HepG2 (cell line): ENCODE measurements at regions not wholly inside any gene's neighbourhood (a gene's known extent, or its start where the extent isn't known, plus 50 kb on each side); places are given as distances from the start of the nearest gene placed in this dataset.
"Not testable (repeated sequence)": the region's sequence is repeated elsewhere in the genome, so short reads cannot be mapped to it uniquely, and the experiment has no call there.

ENCODE experiments used
- ATAC-seq: fragments of 200-7000 bp; cut with Tn5 transposase; 3 replicates; pipeline ENCODE4 v1.9.1; 2020; ENCODE audit warnings: mild to moderate bottlenecking, moderate library complexity
- BruUV-seq: library from RNA; stranded (reverse); fragments of 400-500 nt; replicated peaks from 2 replicates; lab custom pipeline; 2021; lab: Mats Ljungman, UMichigan
- CTCF ChIA-PET: fragments of 300-600 bp; formaldehyde crosslinking; extraction: SDS; loops from one replicate; lab custom pipeline; 2021; ENCODE audit warnings: low total read pairs, inconsistent platforms, low intra/inter-chr PET ratio; lab: Yijun Ruan, JAX
- POLR2A ChIA-PET: fragments of 350-600 bp; sonication (Branson Sonifier 250); formaldehyde crosslinking; loops from one replicate; lab custom pipeline; 2020; ENCODE audit warnings: antibody characterized with exemption, inconsistent platforms; lab: Yijun Ruan, JAX
- DNase-seq: peaks from one replicate; pipeline ENCODE4 v3.0.0-alpha.2; 2015; ENCODE audit warnings: low spot score
- FAIRE-seq: peaks from 3 replicates; lab custom pipeline; 2011; peaks lifted over from hg19 to GRCh38; lab: Jason Lieb, UNC
- H2AFZ ChIP-seq: one replicate; pipeline ENCODE4 v1.6.1; 2011; ENCODE audit warnings: low read length, inconsistent platforms
- H3K27ac ChIP-seq: fragments of 300-600 bp; 3 replicates; pipeline ENCODE4 v1.8.0; 2011; ENCODE audit warnings: mixed run types, mild to moderate bottlenecking, mixed read lengths, low read length, inconsistent platforms; ENCODE audit not compliant: insufficient read depth; ENCODE audit errors: extremely low read length
- H3K27me3 ChIP-seq, 2 experiments: fragments of 200-600 bp in 1 of 2; 2 replicates in 1 of 2; 3 replicates in 1 of 2; pipeline versions ENCODE4 v1.6.0 to v1.8.0; 2011; ENCODE audit warnings: low read length in 2 of 2, mild to moderate bottlenecking in 2 of 2, moderate library complexity in 2 of 2, inconsistent platforms in 1 of 2; ENCODE audit not compliant: insufficient read depth in 2 of 2, control insufficient read depth in 1 of 2
- H3K36me3 ChIP-seq, 2 experiments: fragments of 200-600 bp in 1 of 2; replicated peaks in 1 of 2; 2 replicates in 1 of 2; 3 replicates in 1 of 2; pipeline versions ENCODE4 v1.5.1 to v1.8.0; 2011; ENCODE audit warnings: low read length in 2 of 2, inconsistent platforms in 1 of 2; ENCODE audit not compliant: insufficient read depth in 2 of 2, control insufficient read depth in 1 of 2
- H3K4me1 ChIP-seq: 2 replicates; pipeline ENCODE4 v1.5.1; 2012; ENCODE audit warnings: low read length, inconsistent platforms; ENCODE audit not compliant: insufficient read depth
- H3K4me2 ChIP-seq: 2 replicates; pipeline ENCODE4 v1.6.0; 2011; ENCODE audit warnings: low read depth, low read length, inconsistent platforms
- H3K4me3 ChIP-seq, 3 experiments: fragments of 200-600 bp in 1 of 3; sonication (generic), shearing (Covaris generic) in 1 of 3; replicated peaks in 1 of 3; 2 replicates each; pipeline ENCODE4 v1.5.1; 2011 to 2016; ENCODE audit warnings: low read length in 3 of 3, inconsistent platforms in 2 of 3, low read depth in 2 of 3, mild to moderate bottlenecking in 2 of 3, control low read depth in 1 of 3, mixed read lengths in 1 of 3; ENCODE audit not compliant: insufficient read depth in 1 of 3
- H3K79me2 ChIP-seq: one replicate; pipeline ENCODE4 v1.6.1; 2011; ENCODE audit warnings: low read length, inconsistent platforms; ENCODE audit not compliant: insufficient read depth
- H3K9ac ChIP-seq: 2 replicates; pipeline ENCODE4 v1.6.0; 2011; ENCODE audit warnings: mild to moderate bottlenecking, low read depth, low read length, inconsistent platforms; ENCODE audit not compliant: insufficient read depth
- H3K9me3 ChIP-seq: 2 replicates; pipeline ENCODE4 v1.5.1; 2012; ENCODE audit warnings: mild to moderate bottlenecking, low read length
- H4K20me1 ChIP-seq: 2 replicates; pipeline ENCODE4 v1.6.0; 2011; ENCODE audit warnings: inconsistent platforms, mild to moderate bottlenecking, low read length, moderate library complexity; ENCODE audit not compliant: insufficient read depth
- STAG1 ChIP-seq: sonication (generic); formaldehyde crosslinking; IDR thresholded peaks from 2 replicates; pipeline ENCODE4 v1.4.0; 2020; ENCODE audit warnings: missing genetic modification reagents
- ZNF224 ChIP-seq: sonication (generic); formaldehyde crosslinking; IDR thresholded peaks from 2 replicates; pipeline ENCODE4 v1.5.0; 2020; ENCODE audit warnings: mild to moderate bottlenecking, missing genetic modification reagents
- WGBS: methylation state at CpG from one replicate; pipeline ENCODE4 v1.1.6; 2017; ENCODE audit warnings: low lambda C conversion rate; 5-methylcytosine and 5-hydroxymethylcytosine counted together
- in situ Hi-C: cut with HindIII; loops from 2 replicates; pipeline ENCODE4 v1.10.0; 2017; ENCODE audit warnings: low pct_unique_long_range_greater_than_20kb; ENCODE audit not compliant: extremely low pct_ligation_motif_present
- intact Hi-C: fragments of 100-400 bp; cut with micrococcal nuclease; formaldehyde crosslinking; loops from one replicate; pipeline ENCODE4 v1.10.0; 2022; ENCODE audit not compliant: unreplicated experiment
- TF ChIP-seq, protein P1 (sequence below): sonication (generic); formaldehyde crosslinking; IDR thresholded peaks from 2 replicates; pipeline ENCODE4 v1.5.0; 2020; ENCODE audit warnings: mild to moderate bottlenecking, missing genetic modification reagents, moderate library complexity
- TF ChIP-seq, protein P2 (sequence below): sonication (generic); formaldehyde crosslinking; IDR thresholded peaks from 2 replicates; pipeline ENCODE4 v1.4.0; 2020; ENCODE audit warnings: missing genetic modification reagents
- TF ChIP-seq, protein P3 (sequence below): sonication (generic); formaldehyde crosslinking; IDR thresholded peaks from 2 replicates; pipeline ENCODE4 v1.4.0; 2020; ENCODE audit warnings: missing genetic modification reagents
- TF ChIP-seq, protein P4 (sequence below): sonication (generic); formaldehyde crosslinking; conservative IDR thresholded peaks from 2 replicates; pipeline ENCODE4 v1.8.0; 2022; ENCODE audit warnings: low read depth, missing genetic modification reagents

DNA sequence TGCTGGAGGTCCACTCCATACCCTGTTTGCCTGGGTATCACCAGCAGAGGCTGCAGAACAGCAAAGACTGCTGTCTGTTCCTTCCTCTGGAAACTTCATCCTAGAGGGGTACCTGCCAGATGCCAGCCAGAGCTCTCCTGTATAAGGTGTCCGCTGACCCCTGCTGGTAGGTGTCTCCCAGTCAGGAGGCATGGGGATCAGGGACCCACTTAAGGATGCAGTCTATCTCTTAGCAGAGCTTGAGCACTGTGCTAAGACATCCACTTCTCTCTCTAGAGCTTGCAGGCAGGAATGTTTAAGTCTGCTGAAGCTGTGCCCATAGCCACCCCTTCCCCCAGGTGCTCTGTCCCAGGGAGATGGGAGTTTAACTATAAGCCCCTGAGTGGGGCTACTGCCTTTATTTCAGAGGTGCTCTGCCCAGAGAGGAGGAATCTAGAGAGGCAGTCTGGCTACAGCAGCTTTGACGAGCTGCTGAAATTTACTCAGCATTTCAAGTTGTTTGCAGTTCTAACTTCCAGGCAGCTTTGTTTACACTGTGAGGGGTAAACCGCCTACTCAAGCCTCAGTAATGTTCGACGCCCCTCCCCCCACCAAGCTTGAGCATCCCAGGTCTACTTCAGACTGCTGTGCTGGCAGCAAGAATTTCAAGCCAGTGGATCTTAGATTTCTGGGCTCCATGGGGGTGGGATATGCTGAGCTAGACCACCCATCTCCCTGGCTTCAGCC, 74.5 kb upstream of the GORAB start:
- intact Hi-C loops = loop anchor here (2.0 to 10.0 kb wide), 2 partner anchors 447 to 533 kb away; no protein-coding TSS in a partner anchor
- CTCF ChIA-PET = interaction anchor here (0.8 kb wide), 1 partner anchor 447 kb away, joined by 3 read pairs; no protein-coding TSS in a partner anchor
- H4K20me1 ChIP-seq, H3K9ac ChIP-seq, H3K79me2 ChIP-seq, FAIRE-seq, POLR2A ChIA-PET, H3K27ac ChIP-seq, H3K4me1 ChIP-seq, BruUV-seq, H3K36me3 ChIP-seq, H3K9me3 ChIP-seq, H3K4me2 ChIP-seq, DNase-seq, in situ Hi-C loops, H2AFZ ChIP-seq, H3K27me3 ChIP-seq, H3K4me3 ChIP-seq: not testable (repeated sequence)
- WGBS = 0% methylated on average over 3 of the region's 5 CpGs
- TF ChIP-seq, protein P1, sequence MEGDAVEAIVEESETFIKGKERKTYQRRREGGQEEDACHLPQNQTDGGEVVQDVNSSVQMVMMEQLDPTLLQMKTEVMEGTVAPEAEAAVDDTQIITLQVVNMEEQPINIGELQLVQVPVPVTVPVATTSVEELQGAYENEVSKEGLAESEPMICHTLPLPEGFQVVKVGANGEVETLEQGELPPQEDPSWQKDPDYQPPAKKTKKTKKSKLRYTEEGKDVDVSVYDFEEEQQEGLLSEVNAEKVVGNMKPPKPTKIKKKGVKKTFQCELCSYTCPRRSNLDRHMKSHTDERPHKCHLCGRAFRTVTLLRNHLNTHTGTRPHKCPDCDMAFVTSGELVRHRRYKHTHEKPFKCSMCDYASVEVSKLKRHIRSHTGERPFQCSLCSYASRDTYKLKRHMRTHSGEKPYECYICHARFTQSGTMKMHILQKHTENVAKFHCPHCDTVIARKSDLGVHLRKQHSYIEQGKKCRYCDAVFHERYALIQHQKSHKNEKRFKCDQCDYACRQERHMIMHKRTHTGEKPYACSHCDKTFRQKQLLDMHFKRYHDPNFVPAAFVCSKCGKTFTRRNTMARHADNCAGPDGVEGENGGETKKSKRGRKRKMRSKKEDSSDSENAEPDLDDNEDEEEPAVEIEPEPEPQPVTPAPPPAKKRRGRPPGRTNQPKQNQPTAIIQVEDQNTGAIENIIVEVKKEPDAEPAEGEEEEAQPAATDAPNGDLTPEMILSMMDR = peak; percentile 39
- peak; percentile 40 for TF ChIP-seq STAG1 (CRISPR knock-in tag)
- ATAC-seq = peak; percentile 44

DNA sequence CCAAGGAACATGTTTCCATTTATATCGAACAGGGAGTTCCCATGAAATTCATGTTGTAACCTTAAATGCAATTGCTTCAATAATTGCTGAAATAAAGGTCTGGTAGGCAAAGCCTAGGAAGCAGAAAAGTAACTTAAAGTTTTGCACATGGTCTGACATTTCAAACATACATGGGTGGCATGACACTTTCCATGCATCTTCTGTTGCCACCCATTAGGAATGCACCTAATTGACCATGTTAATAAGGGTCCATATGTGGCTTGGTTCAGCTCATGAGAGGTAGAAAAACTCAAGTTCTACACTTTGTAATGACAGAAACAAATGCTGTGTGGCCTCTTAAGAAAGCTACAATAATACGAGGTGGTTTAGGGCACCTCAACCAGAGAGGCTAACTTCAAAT, 72.0 kb upstream of the GORAB start:
- Histone ChIP-seq H3K79me2 (no peaks in the 10 kb centered on the region), H2AFZ (no peak overlapping the region), H3K4me1 (no peaks in the 10 kb centered on the region), H3K4me2 (no peak overlapping the region), H3K9ac (no peak overlapping the region), H3K27ac (no peak overlapping the region), H3K36me3 (no peaks in the 10 kb centered on the region), H3K9me3 (no peaks in the 10 kb centered on the region), H3K4me3 (no peak overlapping the region), H3K27me3 (no peaks in the 10 kb centered on the region), H4K20me1 (no peaks in the 10 kb centered on the region)
- in situ Hi-C loops = no loop called here
- FAIRE-seq = no peak
- no peak for DNase-seq
- intact Hi-C loops = no loop called here
- POLR2A ChIA-PET = no interaction called here
- CTCF ChIA-PET = no interaction called here
- no peak for ATAC-seq
- no TSS peak for BruUV-seq
- 2% methylated on average over 2 of the region's 2 CpGs for WGBS
- TF ChIP-seq, protein P2, sequence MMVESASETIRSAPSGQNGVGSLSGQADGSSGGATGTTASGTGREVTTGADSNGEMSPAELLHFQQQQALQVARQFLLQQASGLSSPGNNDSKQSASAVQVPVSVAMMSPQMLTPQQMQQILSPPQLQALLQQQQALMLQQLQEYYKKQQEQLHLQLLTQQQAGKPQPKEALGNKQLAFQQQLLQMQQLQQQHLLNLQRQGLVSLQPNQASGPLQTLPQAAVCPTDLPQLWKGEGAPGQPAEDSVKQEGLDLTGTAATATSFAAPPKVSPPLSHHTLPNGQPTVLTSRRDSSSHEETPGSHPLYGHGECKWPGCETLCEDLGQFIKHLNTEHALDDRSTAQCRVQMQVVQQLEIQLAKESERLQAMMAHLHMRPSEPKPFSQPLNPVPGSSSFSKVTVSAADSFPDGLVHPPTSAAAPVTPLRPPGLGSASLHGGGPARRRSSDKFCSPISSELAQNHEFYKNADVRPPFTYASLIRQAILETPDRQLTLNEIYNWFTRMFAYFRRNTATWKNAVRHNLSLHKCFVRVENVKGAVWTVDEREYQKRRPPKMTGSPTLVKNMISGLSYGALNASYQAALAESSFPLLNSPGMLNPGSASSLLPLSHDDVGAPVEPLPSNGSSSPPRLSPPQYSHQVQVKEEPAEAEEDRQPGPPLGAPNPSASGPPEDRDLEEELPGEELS (CRISPR knock-in tag) = no peak
- TF ChIP-seq, protein P3, sequence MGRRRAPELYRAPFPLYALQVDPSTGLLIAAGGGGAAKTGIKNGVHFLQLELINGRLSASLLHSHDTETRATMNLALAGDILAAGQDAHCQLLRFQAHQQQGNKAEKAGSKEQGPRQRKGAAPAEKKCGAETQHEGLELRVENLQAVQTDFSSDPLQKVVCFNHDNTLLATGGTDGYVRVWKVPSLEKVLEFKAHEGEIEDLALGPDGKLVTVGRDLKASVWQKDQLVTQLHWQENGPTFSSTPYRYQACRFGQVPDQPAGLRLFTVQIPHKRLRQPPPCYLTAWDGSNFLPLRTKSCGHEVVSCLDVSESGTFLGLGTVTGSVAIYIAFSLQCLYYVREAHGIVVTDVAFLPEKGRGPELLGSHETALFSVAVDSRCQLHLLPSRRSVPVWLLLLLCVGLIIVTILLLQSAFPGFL = no peak
- no peak for TF ChIP-seq ZNF224 (CRISPR knock-in tag)
- TF ChIP-seq, protein P4, sequence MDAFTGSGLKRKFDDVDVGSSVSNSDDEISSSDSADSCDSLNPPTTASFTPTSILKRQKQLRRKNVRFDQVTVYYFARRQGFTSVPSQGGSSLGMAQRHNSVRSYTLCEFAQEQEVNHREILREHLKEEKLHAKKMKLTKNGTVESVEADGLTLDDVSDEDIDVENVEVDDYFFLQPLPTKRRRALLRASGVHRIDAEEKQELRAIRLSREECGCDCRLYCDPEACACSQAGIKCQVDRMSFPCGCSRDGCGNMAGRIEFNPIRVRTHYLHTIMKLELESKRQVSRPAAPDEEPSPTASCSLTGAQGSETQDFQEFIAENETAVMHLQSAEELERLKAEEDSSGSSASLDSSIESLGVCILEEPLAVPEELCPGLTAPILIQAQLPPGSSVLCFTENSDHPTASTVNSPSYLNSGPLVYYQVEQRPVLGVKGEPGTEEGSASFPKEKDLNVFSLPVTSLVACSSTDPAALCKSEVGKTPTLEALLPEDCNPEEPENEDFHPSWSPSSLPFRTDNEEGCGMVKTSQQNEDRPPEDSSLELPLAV (CRISPR knock-in tag) = no peak
